ENCODE measurements at regions not wholly inside any gene's neighbourhood (a gene's known extent, or its start where the extent isn't known, plus 50 kb on each side); places are given as distances from the start of the nearest gene placed in this dataset.

DNA sequence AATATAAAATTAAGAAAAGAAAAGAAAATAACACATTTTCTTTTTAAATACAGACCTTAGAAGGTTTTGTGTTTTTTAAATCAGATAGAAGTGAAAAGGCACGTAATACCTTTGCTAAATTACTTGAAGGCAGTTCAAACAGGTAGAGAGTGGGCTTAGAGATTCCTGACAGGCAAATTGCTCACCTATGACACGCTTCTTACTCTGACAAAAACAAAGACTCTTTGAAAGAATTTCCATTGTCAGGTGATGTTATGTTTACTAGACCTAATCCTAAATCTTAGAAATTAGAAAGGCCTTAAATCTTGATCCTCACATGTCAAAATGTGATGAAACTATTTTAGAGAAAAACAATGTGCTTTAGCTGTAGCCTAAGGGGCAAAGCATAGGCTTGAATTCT, 522.9 kb downstream of the SOX11 start:
- no peak for TF ChIP-seq CTCF (IDR thresholded peaks at IDR 0.05; ENCODE audit: borderline replicate concordance, extremely low read depth, low read length, poor library complexity, severe bottlenecking)
- no peak for TF ChIP-seq EZH2 (IDR thresholded peaks at IDR 0.05; ENCODE audit: borderline replicate concordance, low read depth, low read length, severe bottlenecking)
